GM12878 (cell line): ENCODE measurements at regions not wholly inside any gene's neighbourhood (a gene's known extent, or its start where the extent isn't known, plus 50 kb on each side); places are given as distances from the start of the nearest gene placed in this dataset.

Source experiments
- CREB1 ChIP-seq: IDR thresholded peaks from 2 replicates; pipeline ENCODE4 v1.6.1; 2012; ENCODE audit warnings: low read depth, mild to moderate bottlenecking, inconsistent platforms
- CTCF ChIP-seq, 3 experiments: IDR thresholded peaks in 2 of 3; conservative IDR thresholded peaks in 1 of 3; 2 replicates each; pipeline ENCODE4 v1.5.1; 2011; ENCODE audit warnings: low read depth in 3 of 3, low read length in 3 of 3, mild to moderate bottlenecking in 3 of 3, control low read depth in 2 of 3, moderate library complexity in 2 of 3, inconsistent platforms in 1 of 3, mixed read lengths in 1 of 3; ENCODE audit not compliant: control insufficient read depth in 2 of 3, insufficient read depth in 1 of 3; ENCODE audit errors: extremely low read depth in 1 of 3
- ETV6 ChIP-seq, 2 experiments: fragments of 450-650 bp in 1 of 2; IDR thresholded peaks in 1 of 2; conservative IDR thresholded peaks in 1 of 2; 2 replicates each; pipeline ENCODE4 v1.6.1; 2014; ENCODE audit warnings: antibody characterized with exemption in 1 of 2, borderline replicate concordance in 1 of 2, low read depth in 1 of 2, mild to moderate bottlenecking in 1 of 2, moderate library complexity in 1 of 2
- HDAC6 ChIP-seq: fragments of 200-600 bp; sonication (generic); IDR thresholded peaks from one replicate; pipeline ENCODE4 v1.8.0; 2017; ENCODE audit warnings: antibody characterized with exemption; ENCODE audit not compliant: unreplicated experiment
- POU2F2 ChIP-seq: IDR thresholded peaks from 3 replicates; pipeline ENCODE4 v1.6.1; 2011; ENCODE audit warnings: low read depth, mild to moderate bottlenecking, low read length, borderline replicate concordance
- SIN3A ChIP-seq: IDR thresholded peaks from 2 replicates; pipeline ENCODE4 v1.6.1; 2012; ENCODE audit warnings: low read depth, low read length, improper control_type of control experiment
- SIX5 ChIP-seq: IDR thresholded peaks from 2 replicates; pipeline ENCODE4 v1.6.1; 2011; ENCODE audit warnings: mild to moderate bottlenecking, low read depth, low read length, moderate library complexity; ENCODE audit not compliant: severe bottlenecking
- SREBF2 ChIP-seq: IDR thresholded peaks from 2 replicates; pipeline ENCODE4 v1.6.1; 2012; ENCODE audit warnings: mild to moderate bottlenecking, low read length
- SUZ12 ChIP-seq: fragments of 200-600 bp; sonication (generic); IDR thresholded peaks from one replicate; pipeline ENCODE4 v1.6.1; 2018; ENCODE audit warnings: antibody characterized with exemption, mild to moderate bottlenecking; ENCODE audit not compliant: unreplicated experiment
- ZBTB11 ChIP-seq: fragments of 450-650 bp; formaldehyde crosslinking; IDR thresholded peaks from 2 replicates; pipeline ENCODE4 v1.5.0; 2022; ENCODE audit warnings: mild to moderate bottlenecking, missing genetic modification characterization

GRCh38 chr5:30838936-30839496, 354.5 kb upstream of the CDH6 start:
- no peak for TF ChIP-seq ETV6 (conservative IDR thresholded peaks at IDR 0.05 in 1 of 2, IDR thresholded peaks at IDR 0.05 in 1 of 2; ENCODE audit: borderline replicate concordance in 1 of 2, low read depth in 1 of 2)
- no peak for TF ChIP-seq CTCF (IDR thresholded peaks at IDR 0.05 in 2 of 3, conservative IDR thresholded peaks at IDR 0.05 in 1 of 3; ENCODE audit: control insufficient read depth in 2 of 3, extremely low read depth in 1 of 3, insufficient read depth in 1 of 3, low read depth in 3 of 3, low read length in 3 of 3)
- TF ChIP-seq SIN3A: no peak
- TF ChIP-seq CREB1: no peak
- no peak for TF ChIP-seq POU2F2
- no peak for TF ChIP-seq SUZ12
- no peak for TF ChIP-seq HDAC6
- no peak for TF ChIP-seq SREBF2
- no peak for TF ChIP-seq ZBTB11 (CRISPR knock-in tag)
- TF ChIP-seq SIX5: no peak
